HG03558 (cell line): ENCODE measurements at regions not wholly inside any gene's neighbourhood (a gene's known extent, or its start where the extent isn't known, plus 50 kb on each side); places are given as distances from the start of the nearest gene placed in this dataset.
"Not testable (repeated sequence)": the region's sequence is repeated elsewhere in the genome, so short reads cannot be mapped to it uniquely, and the experiment has no call there.

Experiments
- ATAC-seq: cut with Tn5 transposase; IDR thresholded peaks from one replicate; pipeline ENCODE4 v1.9.1; 2021; ENCODE audit warnings: moderate number of reproducible peaks; ENCODE audit not compliant: unreplicated experiment; ENCODE audit errors: extremely low read depth

- no peak for ATAC-seq
Observed at GRCh38 chr7:32228601-32229000, 158.4 kb upstream of the PDE1C start.

- no peak for ATAC-seq
Observed at GRCh38 chr7:32227746-32228145, 157.5 kb upstream of the PDE1C start.

GRCh38 chr7:32224276-32224675 lies 154.1 kb upstream of the PDE1C start:
- ATAC-seq, result no peak

GRCh38 chr7:32223721-32224120 lies 153.5 kb upstream of the PDE1C start:
- ATAC-seq, result no peak

GRCh38 chr7:32223071-32223650 lies 153.0 kb upstream of the PDE1C start:
- no peak for ATAC-seq

- no peak for ATAC-seq
Observed at GRCh38 chr7:32222251-32222900, 152.2 kb upstream of the PDE1C start.

GRCh38 chr7:32221736-32222135 lies 151.5 kb upstream of the PDE1C start:
- no peak for ATAC-seq

- ATAC-seq, result no peak
Observed at GRCh38 chr7:32221056-32221455, 150.8 kb upstream of the PDE1C start.

- not testable (repeated sequence) for ATAC-seq
Observed at GRCh38 chr7:32219831-32220230, 149.6 kb upstream of the PDE1C start.

- ATAC-seq, result no peak
Observed at GRCh38 chr7:32219416-32219815, 149.2 kb upstream of the PDE1C start.

GRCh38 chr7:32218741-32219288 lies 148.6 kb upstream of the PDE1C start:
- ATAC-seq, result no peak

GRCh38 chr7:32218154-32218467 lies 147.9 kb upstream of the PDE1C start:
- ATAC-seq, result no peak

GRCh38 chr7:32217341-32218153 lies 147.3 kb upstream of the PDE1C start:
- ATAC-seq, result no peak

- no peak for ATAC-seq
Observed at GRCh38 chr7:32216759-32217158, 146.6 kb upstream of the PDE1C start.

- ATAC-seq, result no peak
Observed at GRCh38 chr7:32215697-32216096, 145.5 kb upstream of the PDE1C start.

GRCh38 chr7:32214913-32215312 lies 144.7 kb upstream of the PDE1C start:
- no peak for ATAC-seq

GRCh38 chr7:32212321-32212720 lies 142.1 kb upstream of the PDE1C start:
- no peak for ATAC-seq

GRCh38 chr7:32206987-32207386 lies 136.8 kb upstream of the PDE1C start:
- no peak for ATAC-seq

- no peak for ATAC-seq
Observed at GRCh38 chr7:32206488-32206887, 136.3 kb upstream of the PDE1C start.

- ATAC-seq, result not testable (repeated sequence)
Observed at GRCh38 chr7:32205298-32205824, 135.2 kb upstream of the PDE1C start.

GRCh38 chr7:32204361-32205018 lies 134.3 kb upstream of the PDE1C start:
- no peak for ATAC-seq
